Endothelial cell of umbilical vein (primary cell): ENCODE measurements at regions not wholly inside any gene's neighbourhood (a gene's known extent, or its start where the extent isn't known, plus 50 kb on each side); places are given as distances from the start of the nearest gene placed in this dataset.

Experiments
- BruUV-seq: library from RNA; stranded (reverse); fragments of 400-500 nt; replicated peaks from 2 replicates; lab custom pipeline; 2021; lab: Mats Ljungman, UMichigan
- CTCF ChIA-PET: fragments of 300-600, 350-600 bp; sonication (Branson Sonifier 250); formaldehyde crosslinking; loops from one replicate; lab custom pipeline; 2021; ENCODE audit warnings: antibody characterized with exemption, inconsistent platforms; lab: Charles Lee
- POLR2A ChIA-PET: fragments of 300-600, 350-600 bp; sonication (Branson Sonifier 250); formaldehyde crosslinking; loops from one replicate; lab custom pipeline; 2021; ENCODE audit warnings: antibody characterized with exemption, inconsistent platforms; lab: Charles Lee
- DNase-seq: peaks from one replicate; pipeline ENCODE4 v3.0.0-alpha.2; 2011; ENCODE audit warnings: low read depth, low spot score
- FAIRE-seq: peaks from 2 replicates; lab custom pipeline; 2011; peaks lifted over from hg19 to GRCh38; lab: Jason Lieb, UNC
- H2AFZ ChIP-seq: 2 replicates; pipeline ENCODE4 v1.6.0; 2012; ENCODE audit warnings: low read depth, low read length, control low read depth, inconsistent platforms
- H3K27ac ChIP-seq: 2 replicates; pipeline ENCODE4 v1.5.1; 2011; ENCODE audit warnings: low read depth, mild to moderate bottlenecking, control low read depth, low read length, moderate library complexity; ENCODE audit not compliant: insufficient read depth
- H3K27me3 ChIP-seq, 2 experiments: 2 replicates each; pipeline versions ENCODE4 v1.6.0 to v1.6.1; 2011; ENCODE audit warnings: low read length in 2 of 2, mixed read lengths in 1 of 2; ENCODE audit not compliant: control insufficient read depth in 2 of 2, insufficient read depth in 2 of 2
- H3K36me3 ChIP-seq, 2 experiments: 2 replicates in 1 of 2; 3 replicates in 1 of 2; pipeline ENCODE4 v1.5.1; 2011; ENCODE audit warnings: low read length in 2 of 2, mild to moderate bottlenecking in 1 of 2, moderate library complexity in 1 of 2; ENCODE audit not compliant: control insufficient read depth in 2 of 2, insufficient read depth in 2 of 2; ENCODE audit errors: extremely low read depth in 1 of 2
- H3K4me1 ChIP-seq: 3 replicates; pipeline ENCODE4 v1.5.1; 2011; ENCODE audit warnings: mild to moderate bottlenecking, low read length; ENCODE audit not compliant: control insufficient read depth, insufficient read depth; ENCODE audit errors: extremely low read depth
- H3K4me2 ChIP-seq: 2 replicates; pipeline ENCODE4 v1.6.1; 2011; ENCODE audit warnings: low read length, control low read depth, mixed read lengths; ENCODE audit not compliant: insufficient read depth
- H3K4me3 ChIP-seq, 3 experiments: fragments of 200-600 bp in 1 of 3; sonication (generic), shearing (Covaris generic) in 1 of 3; replicated peaks in 1 of 3; 2 replicates each; pipeline ENCODE4 v1.5.1; 2011 to 2016; ENCODE audit warnings: control low read depth in 3 of 3, low read length in 3 of 3, mild to moderate bottlenecking in 2 of 3, inconsistent platforms in 1 of 3, low read depth in 1 of 3, moderate library complexity in 1 of 3; ENCODE audit not compliant: insufficient read depth in 1 of 3
- H3K79me2 ChIP-seq: 2 replicates; pipeline ENCODE4 v1.6.0; 2012; ENCODE audit warnings: low read length, inconsistent platforms; ENCODE audit not compliant: control insufficient read depth, insufficient read depth
- H3K9ac ChIP-seq: replicated peaks from 2 replicates; pipeline ENCODE3; 2011; ENCODE audit warnings: low read length, control low read depth; ENCODE audit not compliant: insufficient read depth; ENCODE audit errors: extremely low read depth
- H3K9me1 ChIP-seq: replicated peaks from 3 replicates; pipeline ENCODE4 v1.6.0; 2011; ENCODE audit warnings: mild to moderate bottlenecking, low read length; ENCODE audit not compliant: control insufficient read depth, insufficient read depth; ENCODE audit errors: extremely low read depth
- H3K9me3 ChIP-seq: replicated peaks from 2 replicates; pipeline ENCODE4 v1.5.1; 2012; ENCODE audit warnings: low read length, inconsistent platforms; ENCODE audit not compliant: control insufficient read depth, insufficient read depth
- H4K20me1 ChIP-seq: replicated peaks from 2 replicates; pipeline ENCODE3; 2011; ENCODE audit warnings: mild to moderate bottlenecking, low read length; ENCODE audit not compliant: control insufficient read depth, insufficient read depth; ENCODE audit errors: extremely low read depth
- EZH2 ChIP-seq: IDR thresholded peaks from 2 replicates; pipeline ENCODE4 v1.6.1; 2012; ENCODE audit warnings: borderline replicate concordance, low read depth, mild to moderate bottlenecking, moderate library complexity, low read length, inconsistent platforms; ENCODE audit not compliant: severe bottlenecking
- FOS ChIP-seq: IDR thresholded peaks from 2 replicates; pipeline ENCODE4 v1.6.1; 2011; ENCODE audit warnings: mild to moderate bottlenecking, low read length, moderate library complexity, borderline replicate concordance; ENCODE audit not compliant: insufficient read depth
- JUN ChIP-seq: IDR thresholded peaks from 2 replicates; pipeline ENCODE4 v1.6.1; 2011; ENCODE audit warnings: borderline replicate concordance, low read depth; ENCODE audit not compliant: insufficient read length, insufficient read depth
- MAX ChIP-seq: IDR thresholded peaks from 2 replicates; pipeline ENCODE4 v1.6.1; 2011; ENCODE audit not compliant: insufficient read depth, insufficient read length
- MYC ChIP-seq: IDR thresholded peaks from one replicate; pipeline ENCODE4 v1.6.1; 2011; ENCODE audit warnings: mild to moderate bottlenecking, low read depth, low read length
- dilution Hi-C: fragments of 300-500 bp; cut with MboI; formaldehyde crosslinking; loops from one replicate; pipeline ENCODE4 v1.15.0; 2019; ENCODE audit warnings: low sequenced_read_pairs; ENCODE audit not compliant: extremely low pct_ligation_motif_present
- intact Hi-C: fragments of 100-400 bp; cut with micrococcal nuclease; formaldehyde crosslinking; loops from one replicate; pipeline ENCODE4 v1.10.0; 2022

- Histone ChIP-seq H3K9ac (no peak overlapping the region), H3K9me3 (no peaks in the 10 kb centered on the region), H3K4me3 (no peak overlapping the region), H3K4me1 (no peaks in the 10 kb centered on the region), H3K9me1 (no peaks in the 10 kb centered on the region), H3K36me3 (no peaks in the 10 kb centered on the region), H4K20me1 (no peaks in the 10 kb centered on the region), H3K4me2 (no peak overlapping the region), H2AFZ (no peak overlapping the region), H3K27ac (no peak overlapping the region), H3K79me2 (no peaks in the 10 kb centered on the region), H3K27me3 (no peaks in the 10 kb centered on the region)
- no TSS peak for BruUV-seq
- POLR2A ChIA-PET: no interaction called here
- intact Hi-C loops (no loop called here), dilution Hi-C loops (no loop called here)
- TF ChIP-seq MAX (no peak), FOS (no peak)
- CTCF ChIA-PET: no interaction called here
- DNase-seq (no peak), FAIRE-seq (no peak)
These were observed 68.5 kb upstream of the ITGA6 start for GRCh38 chr2:172358691-172359556.

GRCh38 chr2:172361360-172361759 lies 66.0 kb upstream of the ITGA6 start:
- dilution Hi-C loops: no loop called here
- BruUV-seq: no TSS peak

More at GRCh38 chr2:172361360-172361759, 66.0 kb upstream of the ITGA6 start:
- Histone ChIP-seq H3K4me3 (no peak overlapping the region), H3K27ac (no peak overlapping the region), H3K4me1 (no peaks in the 10 kb centered on the region), H3K27me3 (no peaks in the 10 kb centered on the region), H3K9me3 (no peaks in the 10 kb centered on the region), H2AFZ (no peak overlapping the region), H3K9ac (no peak overlapping the region), H4K20me1 (no peaks in the 10 kb centered on the region), H3K79me2 (no peaks in the 10 kb centered on the region), H3K4me2 (no peak overlapping the region), H3K9me1 (no peaks in the 10 kb centered on the region), H3K36me3 (no peaks in the 10 kb centered on the region)
- FAIRE-seq (no peak), DNase-seq (no peak)
- ChIA-PET CTCF (interaction anchor here (0.7 kb wide), 1 partner anchor 19 kb away, joined by 4 read pairs; no protein-coding TSS in a partner anchor), POLR2A (no interaction called here)
- TF ChIP-seq FOS (no peak), EZH2 (no peak), JUN (no peak), MYC (no peak)
- intact Hi-C loops: no loop called here
